SK-N-SH (cell line): ENCODE measurements at regions not wholly inside any gene's neighbourhood (a gene's known extent, or its start where the extent isn't known, plus 50 kb on each side); places are given as distances from the start of the nearest gene placed in this dataset.
A peak's percentile ranks its signal among the peaks of the same experiment; 100 is the strongest.

Source experiments
- CTCF ChIA-PET: fragments of 300-600, 350-600 bp; formaldehyde crosslinking; extraction: SDS; loops from one replicate; lab custom pipeline; 2021; lab: Yijun Ruan, JAX
- POLR2A ChIA-PET: fragments of 350-600 bp; sonication (Branson Sonifier 250); formaldehyde crosslinking; extraction: SDS; loops from one replicate; lab custom pipeline; 2020; ENCODE audit warnings: antibody characterized with exemption, inconsistent platforms; lab: Yijun Ruan, JAX
- DNase-seq: peaks from one replicate; pipeline ENCODE4 v3.0.0; 2012
- H2AFZ ChIP-seq: fragments of 200-600 bp; sonication (generic); 2 replicates; pipeline ENCODE4 v1.8.1; 2016; ENCODE audit warnings: antibody characterized with exemption, mild to moderate bottlenecking, low read depth
- H3F3A ChIP-seq: fragments of 200-600 bp; sonication (generic); replicated peaks from 2 replicates; pipeline ENCODE3; 2016; ENCODE audit warnings: antibody characterized with exemption, mild to moderate bottlenecking; ENCODE audit not compliant: insufficient read depth
- H3K27ac ChIP-seq, 2 experiments: fragments of 200-500 bp in 1 of 2; fragments of 200-600 bp in 1 of 2; sonication (Bioruptor generic) in 1 of 2; sonication (generic), shearing (Covaris generic) in 1 of 2; 2 replicates each; pipeline versions ENCODE4 v1.5.1 to v1.6.1; 2014 to 2016; ENCODE audit warnings: low read depth in 2 of 2, inconsistent platforms in 1 of 2, low read length in 1 of 2, mild to moderate bottlenecking in 1 of 2, mixed read lengths in 1 of 2
- H3K27me3 ChIP-seq: fragments of 200-600 bp; sonication (generic), shearing (Covaris generic); 2 replicates; pipeline ENCODE4 v1.6.1; 2016; ENCODE audit warnings: mixed run types; ENCODE audit not compliant: insufficient read depth
- H3K36me3 ChIP-seq, 2 experiments: fragments of 200-500 bp in 1 of 2; fragments of 200-600 bp in 1 of 2; sonication (Bioruptor generic) in 1 of 2; sonication (generic) in 1 of 2; replicated peaks in 1 of 2; 2 replicates each; pipeline versions ENCODE3 to v1.5.1; 2014 to 2016; ENCODE audit warnings: low read length in 1 of 2, mild to moderate bottlenecking in 1 of 2; ENCODE audit not compliant: insufficient read depth in 2 of 2, control insufficient read depth in 1 of 2
- H3K4me1 ChIP-seq, 2 experiments: fragments of 200-500 bp in 1 of 2; fragments of 200-600 bp in 1 of 2; sonication (Bioruptor generic) in 1 of 2; sonication (generic), shearing (Covaris generic) in 1 of 2; 2 replicates each; pipeline versions ENCODE4 v1.5.1 to v1.6.1; 2014 to 2016; ENCODE audit warnings: low read depth in 1 of 2, low read length in 1 of 2, mixed run types in 1 of 2; ENCODE audit not compliant: insufficient read depth in 2 of 2, control insufficient read depth in 1 of 2
- H3K4me2 ChIP-seq: fragments of 200-600 bp; sonication (generic), shearing (Covaris generic); 2 replicates; pipeline ENCODE4 v1.6.1; 2017; ENCODE audit warnings: mixed run types
- H3K4me3 ChIP-seq, 2 experiments: fragments of 200-500 bp in 1 of 2; fragments of 200-600 bp in 1 of 2; sonication (Bioruptor generic) in 1 of 2; sonication (generic), shearing (Covaris generic) in 1 of 2; 2 replicates each; pipeline versions ENCODE4 v1.5.1 to v1.8.1; 2014 to 2016; ENCODE audit warnings: low read depth in 2 of 2, inconsistent platforms in 1 of 2, low read length in 1 of 2, mild to moderate bottlenecking in 1 of 2, mixed read lengths in 1 of 2, moderate library complexity in 1 of 2
- H3K79me2 ChIP-seq: fragments of 200-600 bp; sonication (generic); 2 replicates; pipeline ENCODE4 v1.8.1; 2017; ENCODE audit warnings: mild to moderate bottlenecking; ENCODE audit not compliant: insufficient read depth
- H3K9ac ChIP-seq: fragments of 200-600 bp; sonication (generic); 2 replicates; pipeline ENCODE4 v1.6.1; 2017; ENCODE audit warnings: mixed run types
- H3K9me2 ChIP-seq: fragments of 200-600 bp; sonication (generic); 2 replicates; pipeline ENCODE4 v1.6.1; 2017; ENCODE audit warnings: mixed run types
- H3K9me3 ChIP-seq: fragments of 200-600 bp; sonication (generic); 2 replicates; pipeline ENCODE4 v1.6.1; 2017; ENCODE audit warnings: mixed run types, mild to moderate bottlenecking, moderate library complexity
- H4K20me1 ChIP-seq: fragments of 200-600 bp; sonication (generic); 2 replicates; pipeline ENCODE4 v1.6.1; 2017; ENCODE audit warnings: mild to moderate bottlenecking, mixed run types; ENCODE audit not compliant: insufficient read depth
- CHD2 ChIP-seq: fragments of 150-350 bp; IDR thresholded peaks from 2 replicates; pipeline ENCODE4 v1.6.1; 2018; ENCODE audit warnings: low read length; ENCODE audit not compliant: partially characterized antibody
- CTCF ChIP-seq: fragments of 200-600 bp; sonication (generic); IDR thresholded peaks from 2 replicates; pipeline ENCODE4 v1.6.1; 2017; ENCODE audit warnings: antibody characterized with exemption, mild to moderate bottlenecking, moderate library complexity
- ELF1 ChIP-seq: IDR thresholded peaks from 2 replicates; pipeline ENCODE4 v1.4.0; 2012
- EP300 ChIP-seq, 2 experiments: IDR thresholded peaks; 2 replicates each; pipeline versions ENCODE4 v1.4.0 to v1.6.1; 2012; ENCODE audit warnings: borderline replicate concordance in 1 of 2, low read depth in 1 of 2, low read length in 1 of 2
- EZH2phosphoT487 ChIP-seq: fragments of 200-600 bp; sonication (generic); IDR thresholded peaks from 2 replicates; pipeline ENCODE4 v1.6.1; 2017; ENCODE audit warnings: low read depth, mixed run types, mild to moderate bottlenecking, antibody characterized with exemption, moderate library complexity, borderline replicate concordance
- FOXM1 ChIP-seq: IDR thresholded peaks from 2 replicates; pipeline ENCODE4 v1.4.0; 2012; ENCODE audit warnings: low read depth, mild to moderate bottlenecking
- IRF3 ChIP-seq: fragments of 150-350 bp; IDR thresholded peaks from 2 replicates; pipeline ENCODE4 v1.6.1; 2016; ENCODE audit warnings: mild to moderate bottlenecking, low read depth, low read length
- JUND ChIP-seq: IDR thresholded peaks from 2 replicates; pipeline ENCODE4 v1.4.0; 2012
- MEF2A ChIP-seq: IDR thresholded peaks from 2 replicates; pipeline ENCODE4 v1.4.0; 2012; ENCODE audit warnings: low read depth, borderline replicate concordance
- NFIC ChIP-seq: IDR thresholded peaks from 2 replicates; pipeline ENCODE4 v1.4.0; 2012; ENCODE audit warnings: borderline replicate concordance
- PBX3 ChIP-seq: IDR thresholded peaks from 2 replicates; pipeline ENCODE4; 2012
- RAD21 ChIP-seq: IDR thresholded peaks from 2 replicates; pipeline ENCODE4 v1.6.1; 2012; ENCODE audit warnings: mild to moderate bottlenecking, low read length
- RCOR1 ChIP-seq: fragments of 150-350 bp; IDR thresholded peaks from 2 replicates; pipeline ENCODE4 v1.6.1; 2017; ENCODE audit warnings: antibody characterized with exemption, low read length
- SMC3 ChIP-seq: IDR thresholded peaks from 2 replicates; pipeline ENCODE4 v1.6.1; 2012; ENCODE audit warnings: low read depth, low read length, improper control_type of control experiment
- TCF12 ChIP-seq: IDR thresholded peaks from 2 replicates; pipeline ENCODE4 v1.4.0; 2012
- TEAD4 ChIP-seq: IDR thresholded peaks from 2 replicates; pipeline ENCODE4 v1.4.0; 2012; ENCODE audit warnings: mild to moderate bottlenecking, borderline replicate concordance; ENCODE audit not compliant: insufficient read depth
- YY1 ChIP-seq: IDR thresholded peaks from 2 replicates; pipeline ENCODE4 v1.4.0; 2012; ENCODE audit warnings: low read depth, mild to moderate bottlenecking
- WGBS: methylation state at CpG from one replicate; pipeline ENCODE4 v1.1.6; 2017; ENCODE audit warnings: low lambda C conversion rate; 5-methylcytosine and 5-hydroxymethylcytosine counted together

GRCh38 chr18:32577561-32577960 is 106.9 kb upstream of the GAREM1 start:
- Histone ChIP-seq H3K79me2 (no peaks in the 10 kb centered on the region), H3K27me3 (no peaks in the 10 kb centered on the region), H3K27ac (no peak overlapping the region), H2AFZ (no peak overlapping the region), H3K9me3 (no peaks in the 10 kb centered on the region), H3K9me2 (no peaks in the 10 kb centered on the region), H3K9ac (no peak overlapping the region), H3K36me3 (no peaks in the 10 kb centered on the region)
- POLR2A ChIA-PET, result no interaction called here
- WGBS, result 22% methylated on average over 2 of the region's 2 CpGs
- no peak for DNase-seq
- TF ChIP-seq TEAD4, result no peak
- TF ChIP-seq YY1, result no peak
- TF ChIP-seq EP300 (IDR thresholded peaks at IDR 0.05; ENCODE audit: borderline replicate concordance in 1 of 2, low read depth in 1 of 2, low read length in 1 of 2), result no peak
- no peak for TF ChIP-seq ELF1
- TF ChIP-seq CHD2, result no peak
- no peak for TF ChIP-seq NFIC
- TF ChIP-seq JUND, result no peak
- TF ChIP-seq SMC3, result no peak
- TF ChIP-seq, all 33 proteins: peak for 0
- Histone ChIP-seq H3F3A (no peaks in the 10 kb centered on the region), H3K4me3 (no peak overlapping the region), H3K4me2 (no peak overlapping the region), H3K4me1 (no peaks in the 10 kb centered on the region), H4K20me1 (no peaks in the 10 kb centered on the region)
- CTCF ChIA-PET, result interaction anchor here (1.9 kb wide), 2 partner anchors 20 to 419 kb away, joined by 6 to 7 read pairs; no protein-coding TSS in a partner anchor

GRCh38 chr18:32576296-32576916 is 105.7 kb upstream of the GAREM1 start:
- Histone ChIP-seq H3K4me1 (no peaks in the 10 kb centered on the region), H3K9ac (no peak overlapping the region), H3K4me2 (no peak overlapping the region), H2AFZ (no peak overlapping the region), H3K79me2 (no peaks in the 10 kb centered on the region), H3K4me3 (no peak overlapping the region; a peak in 1 of 4 replicates), H3K9me3 (no peaks in the 10 kb centered on the region), H3K36me3 (no peaks in the 10 kb centered on the region), H3K27me3 (no peaks in the 10 kb centered on the region), H3K27ac (no peak overlapping the region), H4K20me1 (no peaks in the 10 kb centered on the region), H3K9me2 (no peaks in the 10 kb centered on the region), H3F3A (no peaks in the 10 kb centered on the region)
- TF ChIP-seq PBX3 (no peak), TEAD4 (no peak), RAD21 (peak; percentile 58), JUND (no peak), RCOR1 (0 out of 2 replicates have a peak, but pooled peaks have one; percentile 19), FOXM1 (no peak), TCF12 (no peak), EZH2phosphoT487 (no peak), MEF2A (no peak), SMC3 (peak; percentile 38), IRF3 (no peak), CTCF (peak; percentile 50)
- POLR2A ChIA-PET, result no interaction called here
- 21% methylated on average over 7 of the region's 7 CpGs for WGBS
- DNase-seq, result peak; percentile 43
- CTCF ChIA-PET, result interaction anchor here (0.7 to 1.9 kb wide), 11 partner anchors 9 to 418 kb away, joined by 3 to 7 read pairs (median 4); no protein-coding TSS in a partner anchor
